ENCODE measurements at regions not wholly inside any gene's neighbourhood (a gene's known extent, or its start where the extent isn't known, plus 50 kb on each side); places are given as distances from the start of the nearest gene placed in this dataset.

DNA sequence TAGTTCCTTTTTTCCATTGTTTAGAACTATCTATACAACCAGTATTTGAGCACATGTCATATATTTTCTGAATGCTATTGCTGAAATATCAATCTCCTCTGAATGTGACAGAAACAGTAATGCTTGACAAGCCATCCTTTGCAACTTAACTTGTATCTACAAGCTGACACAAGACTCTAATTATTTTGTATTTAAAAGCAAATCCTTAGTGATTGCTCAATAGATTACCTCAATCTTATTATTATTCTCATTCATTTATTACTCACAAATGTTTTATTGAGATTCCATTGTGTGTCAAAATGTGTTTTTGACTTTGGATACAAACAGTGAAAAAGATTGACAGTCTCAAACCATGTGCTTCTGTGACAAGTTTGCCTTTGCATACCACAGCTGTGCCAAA, 787.8 kb upstream of the PRR20A start:
- CTCF ChIA-PET (ENCODE audit: unreplicated experiment): no interaction called here
- Histone ChIP-seq H3K9me2 (ENCODE audit: insufficient read depth, low read length) (no peaks in the 10 kb centered on the region), H4K20me1 (ENCODE audit: insufficient read depth, low read length) (no peaks in the 10 kb centered on the region), H3K4me2 (ENCODE audit: low read length) (no peak overlapping the region), H3K4me3 (ENCODE audit: low read depth, low read length, poor library complexity, severe bottlenecking) (no peak overlapping the region), H3K27ac (ENCODE audit: low read depth, low read length, poor library complexity, severe bottlenecking) (no peak overlapping the region), H3K4me1 (ENCODE audit: insufficient read depth, low read length, poor library complexity, severe bottlenecking) (no peaks in the 10 kb centered on the region), H3K9me3 (ENCODE audit: low read length) (no peaks in the 10 kb centered on the region; the same call in 1 of the 2 replicates), H2AFZ (ENCODE audit: low read length) (no peak overlapping the region), H3K79me2 (ENCODE audit: insufficient read depth, low read depth, low read length) (no peaks in the 10 kb centered on the region), H3K36me3 (ENCODE audit: insufficient read depth, low read length) (no peaks in the 10 kb centered on the region)
- no peak for TF ChIP-seq EZH2phosphoT487 (IDR thresholded peaks at IDR 0.05; ENCODE audit: borderline replicate concordance, low read depth, low read length)
- TF ChIP-seq, protein P1, sequence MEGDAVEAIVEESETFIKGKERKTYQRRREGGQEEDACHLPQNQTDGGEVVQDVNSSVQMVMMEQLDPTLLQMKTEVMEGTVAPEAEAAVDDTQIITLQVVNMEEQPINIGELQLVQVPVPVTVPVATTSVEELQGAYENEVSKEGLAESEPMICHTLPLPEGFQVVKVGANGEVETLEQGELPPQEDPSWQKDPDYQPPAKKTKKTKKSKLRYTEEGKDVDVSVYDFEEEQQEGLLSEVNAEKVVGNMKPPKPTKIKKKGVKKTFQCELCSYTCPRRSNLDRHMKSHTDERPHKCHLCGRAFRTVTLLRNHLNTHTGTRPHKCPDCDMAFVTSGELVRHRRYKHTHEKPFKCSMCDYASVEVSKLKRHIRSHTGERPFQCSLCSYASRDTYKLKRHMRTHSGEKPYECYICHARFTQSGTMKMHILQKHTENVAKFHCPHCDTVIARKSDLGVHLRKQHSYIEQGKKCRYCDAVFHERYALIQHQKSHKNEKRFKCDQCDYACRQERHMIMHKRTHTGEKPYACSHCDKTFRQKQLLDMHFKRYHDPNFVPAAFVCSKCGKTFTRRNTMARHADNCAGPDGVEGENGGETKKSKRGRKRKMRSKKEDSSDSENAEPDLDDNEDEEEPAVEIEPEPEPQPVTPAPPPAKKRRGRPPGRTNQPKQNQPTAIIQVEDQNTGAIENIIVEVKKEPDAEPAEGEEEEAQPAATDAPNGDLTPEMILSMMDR (conservative IDR thresholded peaks at IDR 0.05; ENCODE audit: low read length): no peak
- no TSS peak for BruUV-seq (replicated peaks)
- DNase-seq (ENCODE audit: low spot score): no peak
- POLR2A ChIA-PET: no interaction called here
- intact Hi-C loops (cut with micrococcal nuclease; ENCODE audit: unreplicated experiment): no loop called here

DNA sequence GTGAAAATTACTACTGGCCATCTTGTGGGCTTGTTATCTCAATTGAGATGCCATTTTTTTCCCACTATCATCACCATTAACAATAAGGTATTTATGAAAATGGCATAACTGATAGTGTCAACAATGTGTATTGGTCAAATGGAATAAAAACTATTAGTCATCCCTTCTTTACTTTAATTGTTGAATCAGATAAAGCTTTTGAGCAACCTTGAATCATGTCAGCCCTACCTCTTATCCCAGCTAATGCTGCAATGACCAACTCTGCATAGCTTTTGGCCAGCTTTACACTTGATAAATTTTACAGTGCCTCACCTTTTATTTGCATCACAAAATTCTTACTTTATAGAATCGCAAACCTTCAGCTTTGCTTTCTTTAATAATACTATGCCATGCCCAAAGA, 784.0 kb upstream of the PRR20A start:
- Histone ChIP-seq H3K27ac (ENCODE audit: low read depth, low read length, poor library complexity, severe bottlenecking) (no peak overlapping the region), H3K79me2 (ENCODE audit: insufficient read depth, low read depth, low read length) (no peaks in the 10 kb centered on the region), H3K4me1 (ENCODE audit: insufficient read depth, low read length, poor library complexity, severe bottlenecking) (no peaks in the 10 kb centered on the region), H3K9me3 (ENCODE audit: low read length) (peaks cover 4% of the 10 kb centered on the region; the same call in 1 of the 2 replicates), H2AFZ (ENCODE audit: low read length) (no peak overlapping the region), H3K4me3 (ENCODE audit: low read depth, low read length, poor library complexity, severe bottlenecking) (no peak overlapping the region), H3K36me3 (ENCODE audit: insufficient read depth, low read length) (no peaks in the 10 kb centered on the region), H4K20me1 (ENCODE audit: insufficient read depth, low read length) (no peaks in the 10 kb centered on the region), H3K4me2 (ENCODE audit: low read length) (no peak overlapping the region), H3K9me2 (ENCODE audit: insufficient read depth, low read length) (no peaks in the 10 kb centered on the region)
- no peak for DNase-seq (ENCODE audit: low spot score)
- intact Hi-C loops (cut with micrococcal nuclease; ENCODE audit: unreplicated experiment): no loop called here
- ChIA-PET CTCF (ENCODE audit: unreplicated experiment) (no interaction called here), POLR2A (no interaction called here)
- no peak for TF ChIP-seq EZH2phosphoT487 (IDR thresholded peaks at IDR 0.05; ENCODE audit: borderline replicate concordance, low read depth, low read length)
- TF ChIP-seq, protein P1 (conservative IDR thresholded peaks at IDR 0.05; ENCODE audit: low read length): no peak
- no TSS peak for BruUV-seq (replicated peaks)

DNA sequence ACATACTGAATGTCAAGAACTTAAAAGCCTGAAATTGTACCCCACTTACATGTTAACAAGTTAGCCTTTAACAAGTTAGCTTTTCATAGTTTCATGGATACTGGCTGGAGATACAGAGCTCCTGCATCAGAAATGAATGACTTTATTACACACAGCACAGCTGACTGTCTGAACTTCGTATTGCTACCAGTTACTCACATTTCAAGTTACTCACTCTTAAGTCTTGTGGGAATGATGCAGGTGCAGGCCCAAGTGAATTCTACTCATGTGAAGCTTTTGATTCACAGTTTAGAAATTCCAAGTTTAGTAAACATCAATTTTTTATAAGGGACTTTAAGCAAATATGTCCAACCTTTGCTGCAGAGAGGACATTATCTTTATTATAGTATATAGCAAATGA, 762.2 kb upstream of the PRR20A start:
- no peaks in the 10 kb centered on the region for H4K20me1 ChIP-seq (ENCODE audit: insufficient read depth, low read length)
- DNase-seq (ENCODE audit: low spot score): no peak
- no peak for TF ChIP-seq EZH2phosphoT487 (IDR thresholded peaks at IDR 0.05; ENCODE audit: borderline replicate concordance, low read depth, low read length)
- TF ChIP-seq, protein P1 (conservative IDR thresholded peaks at IDR 0.05; ENCODE audit: low read length): no peak
- no TSS peak for BruUV-seq (replicated peaks)
- H3K4me3 ChIP-seq (ENCODE audit: low read depth, low read length, poor library complexity, severe bottlenecking): no peak overlapping the region
- intact Hi-C loops (cut with micrococcal nuclease; ENCODE audit: unreplicated experiment): no loop called here
- no peak overlapping the region for H3K4me2 ChIP-seq (ENCODE audit: low read length)
- H3K36me3 ChIP-seq (ENCODE audit: insufficient read depth, low read length): no peaks in the 10 kb centered on the region
- H3K4me1 ChIP-seq (ENCODE audit: insufficient read depth, low read length, poor library complexity, severe bottlenecking): no peaks in the 10 kb centered on the region
- ChIA-PET CTCF (ENCODE audit: unreplicated experiment) (no interaction called here), POLR2A (no interaction called here)
- H3K9me3 ChIP-seq (ENCODE audit: low read length): no peaks in the 10 kb centered on the region
- no peak overlapping the region for H3K27ac ChIP-seq (ENCODE audit: low read depth, low read length, poor library complexity, severe bottlenecking)
- no peak overlapping the region for H2AFZ ChIP-seq (ENCODE audit: low read length)
- H3K9me2 ChIP-seq (ENCODE audit: insufficient read depth, low read length): no peaks in the 10 kb centered on the region
- H3K79me2 ChIP-seq (ENCODE audit: insufficient read depth, low read depth, low read length): no peaks in the 10 kb centered on the region
